HepG2 (cell line): ENCODE measurements at regions not wholly inside any gene's neighbourhood (a gene's known extent, or its start where the extent isn't known, plus 50 kb on each side); places are given as distances from the start of the nearest gene placed in this dataset.

Experiments used
- TCF12 ChIP-seq, 2 experiments: fragments of 450-650 bp in 1 of 2; sonication (generic) in 1 of 2; formaldehyde crosslinking in 1 of 2; IDR thresholded peaks; 2 replicates each; pipeline versions ENCODE4 v1.6.1 to v1.8.0; 2017 to 2022; ENCODE audit warnings: antibody characterized with exemption in 1 of 2, mild to moderate bottlenecking in 1 of 2, missing genetic modification reagents in 1 of 2, moderate library complexity in 1 of 2
- TF ChIP-seq, protein P1 (sequence below): sonication (generic); formaldehyde crosslinking; IDR thresholded peaks from 2 replicates; pipeline ENCODE4 v1.5.1; 2020; ENCODE audit warnings: mild to moderate bottlenecking, missing genetic modification reagents, moderate library complexity
- TF ChIP-seq, protein P2 (sequence below): sonication (generic); formaldehyde crosslinking; IDR thresholded peaks from 2 replicates; pipeline ENCODE4 v1.8.0; 2022; ENCODE audit warnings: mild to moderate bottlenecking, missing genetic modification reagents, borderline replicate concordance
- TF ChIP-seq, protein P3 (sequence below): fragments of 450-650 bp; IDR thresholded peaks from 2 replicates; pipeline ENCODE4 v1.6.1; 2017

DNA sequence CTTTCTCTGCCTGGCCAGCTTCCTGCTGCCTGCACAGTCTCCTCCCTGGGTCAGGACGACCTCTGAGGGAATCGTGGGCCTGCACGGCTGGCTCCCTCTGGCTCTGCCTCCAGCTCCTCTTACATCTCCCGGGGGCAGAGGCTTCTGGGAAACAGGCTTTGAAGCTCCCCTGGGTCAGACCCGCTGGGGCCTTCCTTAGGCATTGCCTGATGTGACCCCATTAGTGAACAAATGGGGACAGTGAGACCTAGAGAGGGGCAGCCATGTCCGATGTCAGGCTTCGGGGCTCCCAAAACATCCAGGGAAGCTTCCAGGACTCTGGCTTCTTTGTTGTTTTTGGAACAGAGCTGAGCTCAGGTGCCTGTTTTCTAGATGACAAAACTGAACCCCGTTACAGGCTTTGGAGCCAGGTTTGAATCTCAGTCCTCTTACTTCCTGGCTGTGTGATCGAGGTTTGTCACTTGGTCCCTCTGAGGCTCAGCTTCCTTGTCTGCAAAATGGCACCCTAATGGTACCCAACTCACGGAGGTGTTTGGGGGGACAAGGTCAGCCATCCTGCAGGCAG, 94.3 kb downstream of the CEBPB start (continued):
- TF ChIP-seq, protein P1, sequence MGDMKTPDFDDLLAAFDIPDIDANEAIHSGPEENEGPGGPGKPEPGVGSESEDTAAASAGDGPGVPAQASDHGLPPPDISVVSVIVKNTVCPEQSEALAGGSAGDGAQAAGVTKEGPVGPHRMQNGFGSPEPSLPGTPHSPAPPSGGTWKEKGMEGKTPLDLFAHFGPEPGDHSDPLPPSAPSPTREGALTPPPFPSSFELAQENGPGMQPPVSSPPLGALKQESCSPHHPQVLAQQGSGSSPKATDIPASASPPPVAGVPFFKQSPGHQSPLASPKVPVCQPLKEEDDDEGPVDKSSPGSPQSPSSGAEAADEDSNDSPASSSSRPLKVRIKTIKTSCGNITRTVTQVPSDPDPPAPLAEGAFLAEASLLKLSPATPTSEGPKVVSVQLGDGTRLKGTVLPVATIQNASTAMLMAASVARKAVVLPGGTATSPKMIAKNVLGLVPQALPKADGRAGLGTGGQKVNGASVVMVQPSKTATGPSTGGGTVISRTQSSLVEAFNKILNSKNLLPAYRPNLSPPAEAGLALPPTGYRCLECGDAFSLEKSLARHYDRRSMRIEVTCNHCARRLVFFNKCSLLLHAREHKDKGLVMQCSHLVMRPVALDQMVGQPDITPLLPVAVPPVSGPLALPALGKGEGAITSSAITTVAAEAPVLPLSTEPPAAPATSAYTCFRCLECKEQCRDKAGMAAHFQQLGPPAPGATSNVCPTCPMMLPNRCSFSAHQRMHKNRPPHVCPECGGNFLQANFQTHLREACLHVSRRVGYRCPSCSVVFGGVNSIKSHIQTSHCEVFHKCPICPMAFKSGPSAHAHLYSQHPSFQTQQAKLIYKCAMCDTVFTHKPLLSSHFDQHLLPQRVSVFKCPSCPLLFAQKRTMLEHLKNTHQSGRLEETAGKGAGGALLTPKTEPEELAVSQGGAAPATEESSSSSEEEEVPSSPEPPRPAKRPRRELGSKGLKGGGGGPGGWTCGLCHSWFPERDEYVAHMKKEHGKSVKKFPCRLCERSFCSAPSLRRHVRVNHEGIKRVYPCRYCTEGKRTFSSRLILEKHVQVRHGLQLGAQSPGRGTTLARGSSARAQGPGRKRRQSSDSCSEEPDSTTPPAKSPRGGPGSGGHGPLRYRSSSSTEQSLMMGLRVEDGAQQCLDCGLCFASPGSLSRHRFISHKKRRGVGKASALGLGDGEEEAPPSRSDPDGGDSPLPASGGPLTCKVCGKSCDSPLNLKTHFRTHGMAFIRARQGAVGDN (CRISPR knock-in tag), result peak; percentile 47; the same call in 1 of the 2 replicates
- no peak for TF ChIP-seq TCF12 (IDR thresholded peaks at IDR 0.05)
- TF ChIP-seq TCF12 (CRISPR knock-in tag; IDR thresholded peaks at IDR 0.05), result no peak
- TF ChIP-seq, protein P2, sequence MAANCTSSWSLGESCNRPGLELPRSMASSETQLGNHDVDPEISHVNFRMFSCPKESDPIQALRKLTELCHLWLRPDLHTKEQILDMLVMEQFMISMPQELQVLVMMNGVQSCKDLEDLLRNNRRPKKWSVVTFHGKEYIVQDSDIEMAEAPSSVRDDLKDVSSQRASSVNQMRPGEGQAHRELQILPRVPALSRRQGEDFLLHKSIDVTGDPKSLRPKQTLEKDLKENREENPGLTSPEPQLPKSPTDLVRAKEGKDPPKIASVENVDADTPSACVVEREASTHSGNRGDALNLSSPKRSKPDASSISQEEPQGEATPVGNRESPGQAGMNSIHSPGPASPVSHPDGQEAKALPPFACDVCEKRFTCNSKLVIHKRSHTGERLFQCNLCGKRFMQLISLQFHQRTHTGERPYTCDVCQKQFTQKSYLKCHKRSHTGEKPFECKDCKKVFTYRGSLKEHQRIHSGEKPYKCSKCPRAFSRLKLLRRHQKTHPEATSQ (CRISPR knock-in tag), result no peak
- TF ChIP-seq, protein P3, sequence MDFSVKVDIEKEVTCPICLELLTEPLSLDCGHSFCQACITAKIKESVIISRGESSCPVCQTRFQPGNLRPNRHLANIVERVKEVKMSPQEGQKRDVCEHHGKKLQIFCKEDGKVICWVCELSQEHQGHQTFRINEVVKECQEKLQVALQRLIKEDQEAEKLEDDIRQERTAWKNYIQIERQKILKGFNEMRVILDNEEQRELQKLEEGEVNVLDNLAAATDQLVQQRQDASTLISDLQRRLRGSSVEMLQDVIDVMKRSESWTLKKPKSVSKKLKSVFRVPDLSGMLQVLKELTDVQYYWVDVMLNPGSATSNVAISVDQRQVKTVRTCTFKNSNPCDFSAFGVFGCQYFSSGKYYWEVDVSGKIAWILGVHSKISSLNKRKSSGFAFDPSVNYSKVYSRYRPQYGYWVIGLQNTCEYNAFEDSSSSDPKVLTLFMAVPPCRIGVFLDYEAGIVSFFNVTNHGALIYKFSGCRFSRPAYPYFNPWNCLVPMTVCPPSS, result no peak
